LHCN-M2 (cell line): ENCODE measurements at regions not wholly inside any gene's neighbourhood (a gene's known extent, or its start where the extent isn't known, plus 50 kb on each side); places are given as distances from the start of the nearest gene placed in this dataset.
"Not testable (repeated sequence)": the region's sequence is repeated elsewhere in the genome, so short reads cannot be mapped to it uniquely, and the experiment has no call there.

Source experiments
- DNase-seq: peaks from one replicate; pipeline ENCODE4 v3.0.0-alpha.2; 2012; ENCODE audit warnings: low read depth

GRCh38 chr16:54734156-54734555 lies 196.5 kb upstream of the IRX5 start:
- no peak for DNase-seq

- DNase-seq = not testable (repeated sequence)
Observed at GRCh38 chr16:54727696-54728095, 203.0 kb upstream of the IRX5 start.

- DNase-seq = no peak
Observed at GRCh38 chr16:54724346-54724925, 206.2 kb upstream of the IRX5 start.

- DNase-seq = no peak
Observed at GRCh38 chr16:54722210-54722676, 208.4 kb upstream of the IRX5 start.

- peak; percentile 10 for DNase-seq
Observed at GRCh38 chr16:54720259-54720658, 210.4 kb upstream of the IRX5 start.

- no peak for DNase-seq
Observed at GRCh38 chr16:54719624-54720023, 211.0 kb upstream of the IRX5 start.

GRCh38 chr16:54718376-54718775 lies 212.3 kb upstream of the IRX5 start:
- no peak for DNase-seq

- no peak for DNase-seq
Observed at GRCh38 chr16:54715011-54715410, 215.7 kb upstream of the IRX5 start.

- no peak for DNase-seq
Observed at GRCh38 chr16:54712866-54713265, 217.8 kb upstream of the IRX5 start.

GRCh38 chr16:54707813-54708212 lies 222.9 kb upstream of the IRX5 start:
- no peak for DNase-seq

- DNase-seq = no peak
Observed at GRCh38 chr16:54706406-54706805, 224.3 kb upstream of the IRX5 start.

GRCh38 chr16:54703339-54703738 lies 227.3 kb upstream of the IRX5 start:
- DNase-seq = no peak

- no peak for DNase-seq
Observed at GRCh38 chr16:54699656-54700055, 231.0 kb upstream of the IRX5 start.

- no peak for DNase-seq
Observed at GRCh38 chr16:54697677-54698076, 233.0 kb upstream of the IRX5 start.

GRCh38 chr16:54696970-54697369 lies 233.7 kb upstream of the IRX5 start:
- no peak for DNase-seq

GRCh38 chr16:54696522-54696921 lies 234.1 kb upstream of the IRX5 start:
- DNase-seq = no peak

GRCh38 chr16:54694651-54695050 lies 236.0 kb upstream of the IRX5 start:
- peak; percentile 7 for DNase-seq

GRCh38 chr16:54693864-54694263 lies 236.8 kb upstream of the IRX5 start:
- no peak for DNase-seq

GRCh38 chr16:54690710-54691109 lies 240.0 kb upstream of the IRX5 start:
- peak; percentile 2 for DNase-seq

GRCh38 chr16:54690306-54690705 lies 240.4 kb upstream of the IRX5 start:
- DNase-seq = no peak

GRCh38 chr16:54689072-54689865 lies 241.4 kb upstream of the IRX5 start:
- DNase-seq = no peak

GRCh38 chr16:54688339-54688738 lies 242.3 kb upstream of the IRX5 start:
- no peak for DNase-seq
